Activated naive CD8-positive, alpha-beta T cell treated with anti-CD3 and anti-CD28 coated beads, Interleukin-2, amount 50 U/mL, for 16 hours (primary cell): ENCODE measurements at regions not wholly inside any gene's neighbourhood (a gene's known extent, or its start where the extent isn't known, plus 50 kb on each side); places are given as distances from the start of the nearest gene placed in this dataset.

Source experiments
- DNase-seq: peaks from one replicate; pipeline ENCODE4 v3.0.0-alpha.2; 2020; ENCODE audit warnings: low read depth, low spot score

DNA sequence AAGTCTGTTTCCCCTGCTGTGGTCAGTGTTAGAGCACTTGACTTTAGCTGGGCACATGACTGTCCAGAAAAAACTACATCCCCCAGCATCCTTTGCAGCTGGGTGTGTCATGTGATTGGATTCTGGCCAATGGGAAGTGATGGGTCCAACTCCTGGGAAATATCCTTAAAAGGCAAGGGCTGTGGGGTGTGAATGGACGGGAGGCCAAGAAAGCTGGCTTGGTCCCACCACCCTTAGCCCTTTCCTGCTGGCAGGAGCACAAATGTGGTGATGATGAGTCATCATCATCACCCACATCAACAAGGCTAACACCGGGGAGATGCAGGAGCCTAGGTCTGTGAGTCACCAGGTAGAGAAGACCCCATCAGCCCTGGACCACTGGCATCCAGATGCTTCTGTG, 341.7 kb downstream of the C16orf95 start:
- no peak for DNase-seq

DNA sequence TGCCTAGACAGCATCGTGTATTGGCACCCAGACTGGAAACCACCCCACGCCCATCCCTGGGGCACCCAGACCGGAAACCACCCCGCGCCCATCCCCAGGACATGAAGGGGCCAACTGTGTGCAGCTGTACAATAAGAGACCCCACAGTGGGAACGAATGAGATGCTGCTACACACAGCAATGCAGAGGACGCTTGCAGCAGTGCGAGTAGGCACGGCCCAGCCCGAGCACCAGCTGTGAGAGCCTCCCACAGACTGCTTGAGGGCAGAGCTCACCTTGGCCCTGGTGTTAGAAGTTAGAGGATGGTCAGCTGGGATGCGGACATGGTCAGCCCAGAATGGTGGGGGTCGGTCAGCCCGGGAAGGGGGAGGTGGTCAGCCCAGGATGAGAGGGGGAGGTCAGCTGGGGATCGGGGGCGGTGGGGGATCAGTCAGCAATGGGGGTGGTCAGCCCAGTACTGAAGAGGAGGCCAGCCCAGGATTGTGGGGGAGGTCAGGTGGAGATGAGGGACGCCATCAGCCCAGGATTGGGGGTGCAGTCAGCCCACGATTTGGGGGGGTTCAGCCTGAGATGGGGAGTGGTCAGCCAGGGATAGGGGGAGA, 340.0 kb downstream of the C16orf95 start:
- no peak for DNase-seq

GRCh38 chr16:86978445-86979030, 338.7 kb downstream of the C16orf95 start:
- no peak for DNase-seq

DNA sequence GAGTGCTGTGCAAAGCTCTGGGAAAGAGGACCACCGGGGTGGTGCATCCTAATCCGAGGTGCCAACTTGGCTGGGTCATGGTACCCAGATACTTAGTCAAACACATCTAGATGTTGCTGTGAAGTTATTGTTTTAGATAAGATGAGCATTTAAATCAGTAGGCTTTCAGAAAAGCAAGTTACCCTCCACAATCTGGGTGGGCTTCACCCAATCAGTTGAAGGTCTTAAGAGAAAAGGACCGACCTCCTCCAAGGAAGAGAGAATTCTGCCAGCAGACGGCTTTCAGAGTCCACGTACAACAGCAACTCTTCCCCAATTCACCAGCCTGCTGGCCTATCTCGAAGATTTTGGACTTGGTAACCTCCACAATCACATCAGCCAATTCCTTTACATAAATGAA, 338.1 kb downstream of the C16orf95 start:
- DNase-seq, result no peak

DNA sequence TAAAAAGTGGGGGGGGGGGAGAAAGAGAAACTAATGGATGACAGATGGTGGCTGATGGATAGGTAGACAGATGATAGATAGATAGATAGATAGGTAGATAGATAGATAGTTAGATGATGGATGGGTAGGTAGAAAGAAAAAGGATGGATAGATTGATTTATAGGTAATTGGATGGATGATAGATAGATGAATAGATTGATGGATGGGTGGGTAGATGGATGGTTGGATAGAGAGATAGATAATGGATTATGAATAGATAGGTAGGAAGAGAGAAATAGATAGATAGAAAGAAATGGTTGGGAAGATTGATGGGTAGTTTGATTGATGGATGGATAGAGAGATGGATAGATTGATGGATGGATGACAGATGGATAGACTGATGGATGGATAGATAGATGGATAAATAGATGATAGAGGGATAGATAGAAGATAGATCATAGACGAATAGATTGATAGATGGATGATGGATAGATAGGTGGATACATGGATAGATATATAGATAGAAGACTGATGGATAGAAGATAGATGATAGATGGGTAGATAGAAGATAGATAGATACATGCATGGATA, 337.1 kb downstream of the C16orf95 start:
- DNase-seq, result no peak

DNA sequence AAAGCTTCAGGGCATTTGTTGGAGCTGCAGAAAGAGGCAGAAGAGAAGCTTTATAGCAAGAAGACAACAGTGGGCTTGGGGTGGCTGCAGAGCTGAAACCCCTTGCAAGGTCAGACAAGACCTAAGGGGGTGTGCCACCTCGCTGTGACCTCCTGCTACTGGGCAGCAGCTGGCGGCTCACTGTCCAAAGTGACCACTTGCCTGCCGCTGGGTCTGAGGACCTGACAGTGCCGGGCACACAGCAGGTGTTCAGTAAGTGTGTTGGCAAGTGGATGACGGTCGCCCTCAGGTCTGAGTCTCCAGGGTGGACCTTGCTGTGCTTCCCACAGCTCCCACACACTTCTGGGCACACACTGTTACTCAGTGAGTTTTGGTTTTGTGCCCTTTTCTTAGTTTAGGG, 336.5 kb downstream of the C16orf95 start:
- no peak for DNase-seq

GRCh38 chr16:86982347-86982596, 334.9 kb downstream of the C16orf95 start:
- DNase-seq, result no peak

DNA sequence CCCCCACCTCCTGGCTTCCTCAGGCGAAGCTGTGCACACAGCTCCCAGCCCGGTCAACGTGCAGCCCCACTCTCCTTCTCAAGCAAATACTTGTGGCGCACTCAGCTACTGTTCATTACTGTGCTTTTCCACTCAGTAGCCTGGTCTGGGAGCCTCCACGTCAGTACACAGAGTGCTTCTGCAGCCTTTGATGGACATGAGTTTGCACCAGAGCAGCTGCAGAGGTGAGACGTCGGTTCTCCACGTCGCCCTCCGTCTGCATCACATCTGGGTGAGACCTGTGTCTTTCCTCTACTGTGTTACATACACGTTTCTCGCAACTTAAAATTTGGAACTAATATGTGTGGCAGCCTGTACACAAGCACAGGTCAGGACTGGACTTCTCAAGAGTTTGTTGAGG, 334.3 kb downstream of the C16orf95 start:
- DNase-seq, result no peak

GRCh38 chr16:86983621-86984020, 333.6 kb downstream of the C16orf95 start:
- DNase-seq, result no peak

DNA sequence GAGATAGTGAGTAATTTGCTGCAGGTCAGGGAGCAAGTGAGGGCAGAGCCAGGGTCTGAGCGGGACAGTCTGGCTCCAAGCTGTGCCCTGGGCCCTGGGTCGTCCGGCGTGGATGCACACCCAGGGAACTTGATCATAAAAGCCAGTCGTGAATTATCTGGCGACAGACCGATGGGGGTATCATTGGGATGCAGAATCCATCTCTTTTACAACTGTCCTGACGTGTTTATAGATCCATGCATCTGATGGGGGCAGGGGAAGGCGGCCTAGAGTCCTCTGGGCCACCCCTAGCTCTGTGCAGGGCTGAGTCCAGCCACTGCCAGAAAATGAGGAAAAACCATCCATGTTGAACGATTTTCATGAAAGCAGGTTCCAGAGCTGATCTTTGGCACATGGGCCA, 332.8 kb downstream of the C16orf95 start:
- DNase-seq, result no peak

GRCh38 chr16:86984991-86985647, 332.1 kb downstream of the C16orf95 start:
- no peak for DNase-seq

DNA sequence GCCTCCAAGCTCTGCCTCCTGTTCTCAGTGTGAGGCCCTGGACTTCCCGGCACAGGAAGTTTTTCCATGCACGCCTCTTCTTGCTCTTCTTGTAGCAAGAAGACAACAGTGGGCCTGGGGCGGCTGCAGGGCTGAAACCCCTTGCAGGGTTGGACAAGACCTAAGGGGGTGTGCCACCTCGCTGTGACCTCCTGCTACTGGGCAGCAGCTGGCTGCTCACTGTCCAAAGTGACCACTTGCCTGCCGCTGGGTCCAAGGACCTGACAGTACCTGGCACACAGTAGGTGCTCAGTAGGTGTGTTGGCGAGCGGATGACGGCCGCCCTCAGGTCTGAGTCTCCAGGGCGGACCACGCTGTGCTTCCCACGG, 331.6 kb downstream of the C16orf95 start:
- DNase-seq, result no peak

DNA sequence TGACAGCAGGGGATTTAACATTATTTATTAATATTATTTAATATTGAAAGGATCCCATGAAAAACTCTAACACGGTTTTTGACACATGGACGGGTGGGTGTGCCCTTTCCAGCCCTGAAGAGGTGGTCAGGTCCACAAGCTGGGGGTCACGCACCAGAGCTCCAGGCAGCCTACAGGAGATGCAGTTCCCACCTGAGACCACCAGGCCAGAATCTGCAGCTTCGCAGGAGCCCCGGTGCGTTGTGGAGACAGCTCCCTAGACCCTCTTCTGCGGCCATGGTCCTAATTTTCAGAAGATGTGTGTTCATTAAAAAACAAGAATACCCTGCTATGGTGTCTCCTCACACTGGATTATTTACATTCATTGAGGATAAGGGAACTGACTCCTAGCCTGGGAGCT, 331.1 kb downstream of the C16orf95 start:
- DNase-seq, result no peak

- DNase-seq, result no peak
Measured at GRCh38 chr16:86986809-86987487, 330.2 kb downstream of the C16orf95 start.

- no peak for DNase-seq
Measured at GRCh38 chr16:86987746-86988670, 329.2 kb downstream of the C16orf95 start.

DNA sequence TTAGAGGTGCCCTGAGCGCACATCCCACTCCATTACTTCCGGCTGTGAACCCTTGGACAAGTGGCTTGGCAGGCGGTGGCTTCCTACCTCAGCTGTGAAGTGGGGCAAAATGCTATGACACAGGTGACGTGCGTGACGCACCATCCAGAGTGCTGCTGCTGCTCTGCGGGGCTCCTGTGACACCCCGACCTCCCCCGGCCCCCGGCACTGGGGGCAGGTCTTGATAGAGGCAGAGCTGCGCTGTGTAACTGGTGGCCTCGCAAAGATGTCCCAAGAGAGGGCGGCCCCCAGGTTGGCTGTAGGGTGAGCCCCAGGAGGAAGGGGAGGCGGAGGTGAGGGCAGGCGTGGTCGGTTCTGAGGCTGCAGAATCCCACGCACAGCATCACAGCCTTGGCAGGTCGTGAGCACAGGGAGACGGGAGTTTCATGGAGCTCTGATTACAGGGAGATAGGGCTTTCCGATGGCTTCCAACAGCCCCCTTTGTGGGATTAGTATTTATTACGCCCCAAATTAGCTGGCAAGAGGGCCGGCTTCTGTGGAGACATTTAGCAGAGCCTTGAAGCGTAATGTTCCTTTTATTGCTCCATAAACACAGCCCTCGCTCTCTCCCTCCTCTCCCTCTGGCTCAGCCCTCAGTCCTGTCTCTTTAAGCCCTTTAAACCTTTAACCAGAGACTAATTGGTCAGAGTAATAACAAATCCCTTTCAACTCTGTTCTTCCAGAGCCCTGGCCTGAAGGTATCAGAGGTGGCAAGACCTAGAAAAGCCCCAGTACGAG, 328.1 kb downstream of the C16orf95 start:
- no peak for DNase-seq

DNA sequence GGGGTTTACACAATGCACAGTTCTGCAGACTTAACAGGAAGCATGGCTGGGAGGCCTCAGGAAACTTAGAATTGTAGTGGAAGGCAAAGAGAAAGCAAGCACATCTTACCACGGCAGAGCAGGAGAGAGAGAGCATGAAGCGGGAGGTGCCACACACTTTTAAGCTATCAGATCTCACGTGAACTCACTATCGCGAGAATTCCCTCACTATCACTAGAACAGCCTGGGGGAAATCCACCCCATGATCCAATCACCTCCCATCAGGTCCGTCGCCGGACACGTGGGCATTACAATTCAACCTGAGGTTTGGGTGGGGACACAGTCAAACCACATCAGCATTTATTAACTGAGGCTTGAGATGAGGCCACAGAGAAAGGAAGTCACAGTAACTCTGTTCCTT, 326.7 kb downstream of the C16orf95 start:
- no peak for DNase-seq

DNA sequence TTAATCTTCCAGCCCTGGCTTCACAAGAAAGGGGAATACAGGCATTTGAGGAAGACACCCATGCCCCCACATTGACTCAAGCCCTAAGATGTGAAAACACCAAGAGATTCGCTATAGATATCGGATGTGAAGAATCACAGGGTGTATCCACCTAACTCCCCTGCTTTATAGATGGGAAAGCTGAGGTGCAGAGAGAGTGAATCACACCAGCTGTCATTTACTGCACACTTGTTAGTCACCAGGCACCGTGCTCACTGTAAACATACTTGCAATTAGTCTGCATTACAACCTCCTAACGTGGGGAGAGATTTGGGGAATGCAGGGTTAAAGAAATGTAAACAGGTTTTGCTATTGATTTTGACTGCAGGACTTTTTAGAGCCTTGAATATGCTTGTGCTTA, 325.5 kb downstream of the C16orf95 start:
- no peak for DNase-seq

DNA sequence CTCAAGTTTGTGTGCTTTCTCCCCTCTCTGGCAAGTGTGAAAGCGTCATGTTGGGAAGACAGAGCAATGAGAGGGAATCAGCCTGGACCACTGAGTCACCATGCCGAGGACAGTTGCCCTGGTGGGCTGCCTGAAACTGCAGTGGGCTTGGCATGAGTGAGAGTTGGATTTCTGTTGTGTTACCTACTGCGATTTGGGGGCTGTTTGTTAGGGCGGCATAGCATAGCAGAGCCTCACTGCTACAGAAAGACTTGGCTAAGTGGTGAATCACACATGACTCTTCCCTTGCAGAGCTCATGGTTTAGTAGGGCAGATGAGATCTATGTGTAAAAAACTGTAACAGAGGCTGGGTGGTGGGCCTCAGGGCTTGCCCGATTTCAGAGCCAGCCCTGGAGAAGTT, 324.6 kb downstream of the C16orf95 start:
- DNase-seq, result no peak

- no peak for DNase-seq
Measured at GRCh38 chr16:86993426-86994110, 323.6 kb downstream of the C16orf95 start.
